HepG2 (cell line): ENCODE measurements at regions not wholly inside any gene's neighbourhood (a gene's known extent, or its start where the extent isn't known, plus 50 kb on each side); places are given as distances from the start of the nearest gene placed in this dataset.
A peak's percentile ranks its signal among the peaks of the same experiment; 100 is the strongest.
"Not testable (repeated sequence)": the region's sequence is repeated elsewhere in the genome, so short reads cannot be mapped to it uniquely, and the experiment has no call there.

Experiments
- ATAC-seq: fragments of 200-7000 bp; cut with Tn5 transposase; 3 replicates; pipeline ENCODE4 v1.9.1; 2020; ENCODE audit warnings: mild to moderate bottlenecking, moderate library complexity
- BruUV-seq: library from RNA; stranded (reverse); fragments of 400-500 nt; replicated peaks from 2 replicates; lab custom pipeline; 2021; lab: Mats Ljungman, UMichigan
- CTCF ChIA-PET: fragments of 300-600 bp; formaldehyde crosslinking; extraction: SDS; loops from one replicate; lab custom pipeline; 2021; ENCODE audit warnings: low total read pairs, inconsistent platforms, low intra/inter-chr PET ratio; lab: Yijun Ruan, JAX
- POLR2A ChIA-PET: fragments of 350-600 bp; sonication (Branson Sonifier 250); formaldehyde crosslinking; loops from one replicate; lab custom pipeline; 2020; ENCODE audit warnings: antibody characterized with exemption, inconsistent platforms; lab: Yijun Ruan, JAX
- DNase-seq: peaks from one replicate; pipeline ENCODE4 v3.0.0-alpha.2; 2015; ENCODE audit warnings: low spot score
- FAIRE-seq: peaks from 3 replicates; lab custom pipeline; 2011; peaks lifted over from hg19 to GRCh38; lab: Jason Lieb, UNC
- H2AFZ ChIP-seq: one replicate; pipeline ENCODE4 v1.6.1; 2011; ENCODE audit warnings: low read length, inconsistent platforms
- H3K27ac ChIP-seq: fragments of 300-600 bp; 3 replicates; pipeline ENCODE4 v1.8.0; 2011; ENCODE audit warnings: mixed run types, mild to moderate bottlenecking, mixed read lengths, low read length, inconsistent platforms; ENCODE audit not compliant: insufficient read depth; ENCODE audit errors: extremely low read length
- H3K27me3 ChIP-seq, 2 experiments: fragments of 200-600 bp in 1 of 2; 2 replicates in 1 of 2; 3 replicates in 1 of 2; pipeline versions ENCODE4 v1.6.0 to v1.8.0; 2011; ENCODE audit warnings: low read length in 2 of 2, mild to moderate bottlenecking in 2 of 2, moderate library complexity in 2 of 2, inconsistent platforms in 1 of 2; ENCODE audit not compliant: insufficient read depth in 2 of 2, control insufficient read depth in 1 of 2
- H3K36me3 ChIP-seq, 2 experiments: fragments of 200-600 bp in 1 of 2; replicated peaks in 1 of 2; 2 replicates in 1 of 2; 3 replicates in 1 of 2; pipeline versions ENCODE4 v1.5.1 to v1.8.0; 2011; ENCODE audit warnings: low read length in 2 of 2, inconsistent platforms in 1 of 2; ENCODE audit not compliant: insufficient read depth in 2 of 2, control insufficient read depth in 1 of 2
- H3K4me1 ChIP-seq: 2 replicates; pipeline ENCODE4 v1.5.1; 2012; ENCODE audit warnings: low read length, inconsistent platforms; ENCODE audit not compliant: insufficient read depth
- H3K4me2 ChIP-seq: 2 replicates; pipeline ENCODE4 v1.6.0; 2011; ENCODE audit warnings: low read depth, low read length, inconsistent platforms
- H3K4me3 ChIP-seq, 3 experiments: fragments of 200-600 bp in 1 of 3; sonication (generic), shearing (Covaris generic) in 1 of 3; replicated peaks in 1 of 3; 2 replicates each; pipeline ENCODE4 v1.5.1; 2011 to 2016; ENCODE audit warnings: low read length in 3 of 3, inconsistent platforms in 2 of 3, low read depth in 2 of 3, mild to moderate bottlenecking in 2 of 3, control low read depth in 1 of 3, mixed read lengths in 1 of 3; ENCODE audit not compliant: insufficient read depth in 1 of 3
- H3K79me2 ChIP-seq: one replicate; pipeline ENCODE4 v1.6.1; 2011; ENCODE audit warnings: low read length, inconsistent platforms; ENCODE audit not compliant: insufficient read depth
- H3K9ac ChIP-seq: 2 replicates; pipeline ENCODE4 v1.6.0; 2011; ENCODE audit warnings: mild to moderate bottlenecking, low read depth, low read length, inconsistent platforms; ENCODE audit not compliant: insufficient read depth
- H3K9me3 ChIP-seq: 2 replicates; pipeline ENCODE4 v1.5.1; 2012; ENCODE audit warnings: mild to moderate bottlenecking, low read length
- H4K20me1 ChIP-seq: 2 replicates; pipeline ENCODE4 v1.6.0; 2011; ENCODE audit warnings: inconsistent platforms, mild to moderate bottlenecking, low read length, moderate library complexity; ENCODE audit not compliant: insufficient read depth
- MLLT10 ChIP-seq: sonication (generic); formaldehyde crosslinking; IDR thresholded peaks from 2 replicates; pipeline ENCODE4 v1.4.0; 2020; ENCODE audit warnings: missing genetic modification reagents
- RAD21 ChIP-seq: fragments of 450-650 bp; formaldehyde crosslinking; IDR thresholded peaks from 2 replicates; pipeline ENCODE4 v1.5.0; 2020; ENCODE audit warnings: mild to moderate bottlenecking
- ZNF331 ChIP-seq: sonication (generic); formaldehyde crosslinking; IDR thresholded peaks from 2 replicates; pipeline ENCODE4 v1.4.0; 2020; ENCODE audit warnings: missing genetic modification reagents
- ZNF839 ChIP-seq: sonication (generic); formaldehyde crosslinking; IDR thresholded peaks from 2 replicates; pipeline ENCODE4 v1.4.0; 2020; ENCODE audit warnings: missing genetic modification reagents, mild to moderate bottlenecking, borderline replicate concordance
- WGBS: methylation state at CpG from one replicate; pipeline ENCODE4 v1.1.6; 2017; ENCODE audit warnings: low lambda C conversion rate; 5-methylcytosine and 5-hydroxymethylcytosine counted together
- in situ Hi-C: cut with HindIII; loops from 2 replicates; pipeline ENCODE4 v1.10.0; 2017; ENCODE audit warnings: low pct_unique_long_range_greater_than_20kb; ENCODE audit not compliant: extremely low pct_ligation_motif_present
- intact Hi-C: fragments of 100-400 bp; cut with micrococcal nuclease; formaldehyde crosslinking; loops from one replicate; pipeline ENCODE4 v1.10.0; 2022; ENCODE audit not compliant: unreplicated experiment

DNA sequence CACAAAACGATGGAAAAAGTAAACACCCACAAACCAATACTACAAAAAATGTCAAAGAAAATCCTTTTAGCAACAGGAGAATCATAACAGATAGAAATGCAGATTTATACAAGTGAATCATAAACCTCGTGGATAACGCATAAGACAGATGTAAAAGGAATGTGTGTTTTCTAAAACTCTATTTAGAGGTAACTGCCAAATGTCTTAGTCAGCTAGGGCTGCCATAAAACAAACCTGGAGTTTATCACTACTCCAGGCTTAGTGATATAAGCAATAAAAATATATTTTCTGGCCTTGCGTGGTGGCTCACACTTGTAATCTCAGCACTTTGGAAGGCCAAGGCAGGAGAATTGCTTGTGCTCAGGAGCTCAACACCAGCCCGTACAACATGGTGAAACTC is 1633.5 kb downstream of the NLGN4Y start (continued):
- TF ChIP-seq RAD21 (CRISPR knock-in tag) (no peak), ZNF331 (CRISPR knock-in tag) (no peak), ZNF839 (no peak), MLLT10 (CRISPR knock-in tag) (no peak)

GRCh38 chrY:16175740-16176139 is 1651.4 kb downstream of the NLGN4Y start:
- peak; percentile 30 for FAIRE-seq
- ATAC-seq, H3K27ac ChIP-seq, POLR2A ChIA-PET, DNase-seq, CTCF ChIA-PET, H4K20me1 ChIP-seq, H3K79me2 ChIP-seq, H3K36me3 ChIP-seq, H3K9ac ChIP-seq, BruUV-seq, in situ Hi-C loops, intact Hi-C loops, H3K4me2 ChIP-seq, H3K9me3 ChIP-seq, H3K27me3 ChIP-seq, H3K4me1 ChIP-seq, H3K4me3 ChIP-seq, H2AFZ ChIP-seq: not testable (repeated sequence)
- no CpG with 5 or more reads among the region's 1 CpG for WGBS

GRCh38 chrY:16205482-16205881 is 1674.5 kb downstream of the CDY2B start:
- H3K9ac ChIP-seq, in situ Hi-C loops, H3K36me3 ChIP-seq, ATAC-seq, H4K20me1 ChIP-seq, FAIRE-seq, H3K9me3 ChIP-seq, H3K27ac ChIP-seq, POLR2A ChIA-PET, BruUV-seq, H3K4me1 ChIP-seq, H3K79me2 ChIP-seq, DNase-seq, H3K4me3 ChIP-seq, H3K27me3 ChIP-seq, H2AFZ ChIP-seq, CTCF ChIA-PET, intact Hi-C loops, H3K4me2 ChIP-seq: not testable (repeated sequence)
- WGBS = 0% methylated on average over 1 of the region's 3 CpGs

DNA sequence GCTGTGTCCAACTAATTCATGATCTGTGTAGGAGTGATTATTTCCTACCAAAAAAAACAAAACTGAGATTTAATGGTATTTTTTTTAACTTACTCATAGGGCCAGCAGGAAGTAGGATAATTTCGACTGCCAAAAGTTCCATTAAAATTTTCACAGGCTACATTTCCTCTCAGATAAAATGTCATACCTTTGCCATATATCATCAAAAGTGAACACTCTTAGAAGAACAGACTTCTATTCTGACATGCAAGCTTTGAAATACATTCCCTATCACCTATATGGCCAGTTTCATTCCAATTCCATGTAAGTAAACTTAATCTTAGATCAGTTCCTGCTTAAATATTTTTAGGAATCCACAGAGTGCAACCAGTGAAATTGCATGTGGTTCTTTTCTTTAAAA is 1636.7 kb downstream of the CDY2B start:
- H3K79me2 ChIP-seq, POLR2A ChIA-PET, H3K4me3 ChIP-seq, intact Hi-C loops, H3K9ac ChIP-seq, in situ Hi-C loops, H3K27ac ChIP-seq, H3K36me3 ChIP-seq, DNase-seq, ATAC-seq, BruUV-seq, H3K27me3 ChIP-seq, H2AFZ ChIP-seq, H3K4me2 ChIP-seq, H3K4me1 ChIP-seq, CTCF ChIA-PET, H4K20me1 ChIP-seq, H3K9me3 ChIP-seq: not testable (repeated sequence)
- WGBS = no CpG with 5 or more reads among the region's 1 CpG
- peak; percentile 4 for FAIRE-seq

- POLR2A ChIA-PET, H3K4me2 ChIP-seq, ATAC-seq, CTCF ChIA-PET, in situ Hi-C loops, H3K79me2 ChIP-seq, H3K4me1 ChIP-seq, H3K27ac ChIP-seq, H3K9ac ChIP-seq, BruUV-seq, H3K27me3 ChIP-seq, H4K20me1 ChIP-seq, H2AFZ ChIP-seq, FAIRE-seq, intact Hi-C loops, H3K9me3 ChIP-seq, H3K36me3 ChIP-seq, H3K4me3 ChIP-seq, DNase-seq: not testable (repeated sequence)
- no CpG with 5 or more reads among the region's 6 CpGs for WGBS
Observed at GRCh38 chrY:16254551-16255295, 1625.3 kb downstream of the CDY2B start.
